ENCODE measurements at regions not wholly inside any gene's neighbourhood (a gene's known extent, or its start where the extent isn't known, plus 50 kb on each side); places are given as distances from the start of the nearest gene placed in this dataset.

DNA sequence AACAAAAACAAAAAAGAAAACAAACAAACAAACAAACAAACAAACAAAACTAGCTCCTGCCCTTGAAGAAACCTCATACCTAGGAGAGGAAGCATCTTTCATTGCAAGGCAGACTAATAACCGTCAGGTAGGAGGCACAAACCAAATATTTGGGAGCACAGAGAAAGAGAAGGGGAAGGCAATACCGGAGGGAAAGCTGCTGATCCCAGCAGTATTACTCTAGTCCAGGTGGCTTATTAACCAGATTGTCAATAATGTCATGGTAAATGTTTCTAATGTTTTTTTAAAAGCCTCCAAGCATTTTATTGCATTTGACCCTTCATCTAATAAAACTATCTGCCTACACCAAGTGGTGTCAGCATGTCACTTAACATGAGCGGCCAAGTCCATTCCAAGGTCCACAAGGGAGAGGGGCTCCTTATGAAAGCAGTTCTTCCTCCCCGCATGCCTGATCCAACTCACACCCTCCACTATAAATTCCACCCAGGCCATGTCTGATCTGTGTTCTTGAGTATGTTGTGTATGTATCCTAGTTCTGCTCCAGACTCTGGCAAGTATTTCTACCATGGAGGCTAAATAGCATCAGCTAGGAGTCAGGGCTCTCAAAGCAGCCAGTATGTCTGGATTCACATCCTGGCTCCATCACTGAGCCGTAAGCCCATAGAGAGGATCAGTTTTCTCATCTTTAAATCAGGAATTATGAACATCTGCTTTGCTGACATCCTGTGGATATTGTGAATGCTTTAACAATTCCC, 208.1 kb upstream of the TENM4 start:
- Histone ChIP-seq H3K36me3 (ENCODE audit: low read depth, missing control alignments) (no peaks in the 10 kb centered on the region), H3K9me3 (no peaks in the 10 kb centered on the region), H3K4me3 (no peak overlapping the region), H3K27ac (no peak overlapping the region), H3K27me3 (no peaks in the 10 kb centered on the region), H3K4me1 (no peaks in the 10 kb centered on the region)
- WGBS, 2 donors = 84 to 94% methylated on average over 5 of the region's 5 CpGs
- DNase-seq = no peak
- intact Hi-C loops (cut with DNase I; ENCODE audit: low total_unique reads) = no loop called here
- TF ChIP-seq, protein P1, sequence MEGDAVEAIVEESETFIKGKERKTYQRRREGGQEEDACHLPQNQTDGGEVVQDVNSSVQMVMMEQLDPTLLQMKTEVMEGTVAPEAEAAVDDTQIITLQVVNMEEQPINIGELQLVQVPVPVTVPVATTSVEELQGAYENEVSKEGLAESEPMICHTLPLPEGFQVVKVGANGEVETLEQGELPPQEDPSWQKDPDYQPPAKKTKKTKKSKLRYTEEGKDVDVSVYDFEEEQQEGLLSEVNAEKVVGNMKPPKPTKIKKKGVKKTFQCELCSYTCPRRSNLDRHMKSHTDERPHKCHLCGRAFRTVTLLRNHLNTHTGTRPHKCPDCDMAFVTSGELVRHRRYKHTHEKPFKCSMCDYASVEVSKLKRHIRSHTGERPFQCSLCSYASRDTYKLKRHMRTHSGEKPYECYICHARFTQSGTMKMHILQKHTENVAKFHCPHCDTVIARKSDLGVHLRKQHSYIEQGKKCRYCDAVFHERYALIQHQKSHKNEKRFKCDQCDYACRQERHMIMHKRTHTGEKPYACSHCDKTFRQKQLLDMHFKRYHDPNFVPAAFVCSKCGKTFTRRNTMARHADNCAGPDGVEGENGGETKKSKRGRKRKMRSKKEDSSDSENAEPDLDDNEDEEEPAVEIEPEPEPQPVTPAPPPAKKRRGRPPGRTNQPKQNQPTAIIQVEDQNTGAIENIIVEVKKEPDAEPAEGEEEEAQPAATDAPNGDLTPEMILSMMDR (IDR thresholded peaks at IDR 0.05) = no peak

DNA sequence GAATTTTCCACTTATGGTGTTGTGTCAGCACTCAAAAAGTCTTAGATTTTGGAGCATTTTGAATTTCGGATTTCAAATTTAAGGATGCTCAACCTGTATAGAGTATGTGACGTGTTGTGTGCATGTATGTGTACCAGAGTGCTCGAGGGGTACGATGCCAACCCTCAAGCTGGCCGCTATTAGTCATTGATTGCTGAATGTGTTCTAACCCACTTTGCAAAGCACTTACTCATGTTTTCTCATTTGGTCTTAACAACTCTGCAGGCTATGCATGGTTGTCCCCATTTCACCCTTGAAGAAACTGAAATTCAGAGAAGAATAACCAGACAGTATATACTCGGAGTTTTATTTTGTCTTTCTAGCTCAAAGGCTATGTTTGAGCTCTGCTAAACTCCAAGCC, 196.4 kb upstream of the TENM4 start:
- intact Hi-C loops (cut with DNase I; ENCODE audit: low total_unique reads) = no loop called here
- H3K4me3 ChIP-seq = no peak overlapping the region
- 83 to 97% methylated on average over 6 of the region's 6 CpGs for WGBS, 2 donors
- H3K27me3 ChIP-seq = no peaks in the 10 kb centered on the region
- TF ChIP-seq, protein P1 (IDR thresholded peaks at IDR 0.05) = no peak
- TF ChIP-seq POLR2A (IDR thresholded peaks at IDR 0.05) = no peak
- H3K9me3 ChIP-seq = no peaks in the 10 kb centered on the region
- no peaks in the 10 kb centered on the region for H3K36me3 ChIP-seq (ENCODE audit: low read depth, missing control alignments)
- no peaks in the 10 kb centered on the region for H3K4me1 ChIP-seq
- no peak for DNase-seq
- no peak overlapping the region for H3K27ac ChIP-seq

DNA sequence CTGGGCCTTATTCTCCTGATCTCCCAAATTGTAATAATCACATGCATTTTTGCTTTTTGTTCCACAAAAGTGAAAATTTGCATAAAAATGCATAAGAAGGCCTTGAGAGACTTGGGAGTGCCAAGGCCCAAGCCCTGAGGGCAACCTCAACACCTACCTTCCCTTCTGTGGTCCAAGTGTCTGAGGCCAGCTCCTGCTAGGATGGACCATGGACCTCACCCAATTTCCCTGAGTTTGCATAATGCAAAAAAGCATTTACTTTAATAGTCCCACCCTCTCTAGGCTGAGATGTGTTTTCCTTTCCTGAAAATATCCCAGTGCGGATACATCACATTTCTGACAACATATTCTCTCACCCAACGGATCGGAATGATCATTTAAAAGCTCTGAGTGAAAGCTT, 194.1 kb upstream of the TENM4 start:
- 91 to 97% methylated on average over 3 of the region's 3 CpGs for WGBS, 2 donors
- Histone ChIP-seq H3K4me1 (no peaks in the 10 kb centered on the region), H3K27me3 (no peaks in the 10 kb centered on the region)

DNA sequence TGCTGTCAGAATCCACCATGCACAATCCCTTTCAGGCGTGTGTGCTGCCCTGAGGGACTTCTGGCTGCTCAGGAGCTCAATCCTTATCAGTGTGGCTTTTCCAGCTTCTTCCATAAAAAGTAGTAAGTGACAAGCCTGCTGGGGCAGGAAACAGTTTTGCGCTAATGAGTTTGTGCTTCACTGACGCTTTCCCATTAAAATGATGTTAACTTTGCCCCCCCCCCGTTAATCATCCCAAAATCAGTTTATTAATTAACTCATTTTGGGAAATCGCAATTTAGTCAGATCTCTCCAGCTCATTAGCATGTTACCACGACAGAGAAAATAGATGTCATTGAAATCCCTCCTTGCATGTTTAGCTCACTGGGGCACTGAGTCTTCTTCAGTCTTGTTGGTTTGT, 186.5 kb upstream of the TENM4 start:
- Histone ChIP-seq H3K9me3 (no peaks in the 10 kb centered on the region), H3K27ac (no peak overlapping the region), H3K27me3 (no peaks in the 10 kb centered on the region), H3K4me3 (no peak overlapping the region), H3K36me3 (ENCODE audit: low read depth, missing control alignments) (no peaks in the 10 kb centered on the region), H3K4me1 (no peaks in the 10 kb centered on the region)
- WGBS, 2 donors = 87 to 88% methylated on average over 6 of the region's 6 CpGs
- TF ChIP-seq POLR2A (IDR thresholded peaks at IDR 0.05) = no peak
- TF ChIP-seq, protein P1 (IDR thresholded peaks at IDR 0.05) = no peak
- intact Hi-C loops (cut with DNase I; ENCODE audit: low total_unique reads) = no loop called here
- DNase-seq = no peak

More for the DNA sequence above, 194.1 kb upstream of the TENM4 start:
- intact Hi-C loops (cut with DNase I; ENCODE audit: low total_unique reads) = no loop called here
- H3K9me3 ChIP-seq = no peaks in the 10 kb centered on the region
- H3K27ac ChIP-seq = no peak overlapping the region
- DNase-seq = no peak
- no peak for TF ChIP-seq POLR2A (IDR thresholded peaks at IDR 0.05)
- TF ChIP-seq, protein P1 (IDR thresholded peaks at IDR 0.05) = no peak
- no peaks in the 10 kb centered on the region for H3K36me3 ChIP-seq (ENCODE audit: low read depth, missing control alignments)
- H3K4me3 ChIP-seq = no peak overlapping the region
